NOMO-1 treated with DMSO at 0.1 percent for 48 hours (cell line): ENCODE measurements at regions not wholly inside any gene's neighbourhood (a gene's known extent, or its start where the extent isn't known, plus 50 kb on each side); places are given as distances from the start of the nearest gene placed in this dataset.

Experiments
- DNase-seq: peaks from one replicate; lab custom pipeline; 2025; ENCODE audit not compliant: unreplicated experiment; lab: John Stamatoyannopoulos, UW

DNA sequence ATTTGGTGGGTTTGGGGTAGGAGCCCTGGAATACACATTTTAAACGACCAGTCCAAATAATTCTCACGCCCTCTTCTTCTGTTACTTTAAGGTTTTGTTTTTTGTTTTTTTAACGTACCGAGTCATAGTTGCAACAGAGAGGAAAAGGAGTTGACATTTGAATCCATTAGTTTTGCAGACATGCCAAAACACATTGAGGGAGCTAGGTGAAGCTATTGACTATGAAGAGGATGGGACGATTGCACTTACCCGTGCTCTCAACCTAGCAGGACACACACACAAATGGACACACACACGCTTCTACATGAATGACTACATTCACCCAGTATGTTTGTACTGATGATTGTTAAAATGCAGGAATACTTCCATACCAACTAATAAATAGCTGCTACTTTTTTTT, 54.3 kb upstream of the CIT start:
- DNase-seq: no peak

DNA sequence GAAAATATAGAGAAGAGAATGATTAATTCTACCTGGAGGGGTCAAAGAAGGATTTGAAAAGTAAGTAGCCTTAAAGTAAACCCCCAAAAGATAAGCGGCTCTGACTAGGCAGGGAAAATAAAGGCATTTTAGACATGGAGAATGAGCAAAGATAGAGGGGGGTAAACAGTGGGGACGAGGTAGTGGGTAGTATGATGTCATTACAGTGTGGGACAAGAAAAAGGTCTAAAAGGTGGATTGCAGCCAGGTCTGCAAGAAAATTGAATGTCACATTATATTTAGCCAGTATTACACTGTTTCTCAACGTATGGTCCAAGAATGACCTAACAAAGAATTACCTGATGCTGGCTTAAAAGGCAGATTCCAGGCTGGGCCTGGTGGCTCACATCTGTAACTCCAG, 55.8 kb upstream of the CIT start:
- DNase-seq: no peak

DNA sequence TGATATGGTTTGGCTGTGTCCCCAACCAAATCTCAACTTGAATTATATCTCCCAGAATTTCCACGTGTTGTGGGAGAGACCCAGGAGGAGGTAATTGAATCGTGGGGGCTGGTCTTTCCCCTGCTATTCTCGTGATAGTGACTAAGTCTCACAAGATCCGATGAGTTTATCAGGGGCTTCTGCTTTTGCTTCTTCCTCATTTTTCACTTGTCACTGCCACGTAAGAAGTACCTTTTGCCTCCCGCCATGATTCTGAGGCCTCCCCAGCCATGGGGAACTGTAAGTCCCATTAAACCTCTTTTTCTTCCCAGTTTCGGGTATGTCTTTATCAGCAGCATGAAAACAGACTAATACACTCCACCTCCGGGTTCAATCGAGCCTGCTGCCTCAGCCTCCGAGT, 54.3 kb upstream of the BICDL1 start:
- DNase-seq: peak; percentile 30

DNA sequence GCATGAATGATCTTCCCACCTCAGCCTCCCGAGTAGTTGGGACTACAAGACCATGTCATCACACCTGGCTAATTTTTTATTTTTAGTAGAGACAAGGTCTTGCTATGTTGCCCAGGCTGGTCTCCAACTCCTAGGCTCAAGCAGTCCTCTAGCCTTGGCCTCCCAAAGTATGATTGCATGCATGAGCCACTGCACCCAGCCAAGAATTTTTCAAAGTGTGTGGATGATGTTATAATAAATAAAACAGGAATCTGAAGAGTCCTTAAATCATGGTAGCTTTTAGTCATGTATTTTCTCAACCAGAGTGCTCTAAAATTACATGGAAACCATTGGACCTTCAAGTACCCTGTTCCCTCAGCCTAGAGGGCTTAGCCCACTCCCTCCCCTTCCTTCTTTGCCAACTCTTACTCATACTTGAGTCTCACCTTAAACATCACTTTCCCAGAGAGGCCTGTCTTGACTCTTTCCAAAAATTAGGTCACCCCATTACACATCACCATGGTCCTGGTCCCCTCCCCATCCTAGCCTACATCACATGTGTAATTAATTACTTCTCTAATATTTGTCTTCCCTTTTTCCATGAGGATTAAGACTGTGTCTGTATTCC, 52.2 kb upstream of the BICDL1 start:
- no peak for DNase-seq

DNA sequence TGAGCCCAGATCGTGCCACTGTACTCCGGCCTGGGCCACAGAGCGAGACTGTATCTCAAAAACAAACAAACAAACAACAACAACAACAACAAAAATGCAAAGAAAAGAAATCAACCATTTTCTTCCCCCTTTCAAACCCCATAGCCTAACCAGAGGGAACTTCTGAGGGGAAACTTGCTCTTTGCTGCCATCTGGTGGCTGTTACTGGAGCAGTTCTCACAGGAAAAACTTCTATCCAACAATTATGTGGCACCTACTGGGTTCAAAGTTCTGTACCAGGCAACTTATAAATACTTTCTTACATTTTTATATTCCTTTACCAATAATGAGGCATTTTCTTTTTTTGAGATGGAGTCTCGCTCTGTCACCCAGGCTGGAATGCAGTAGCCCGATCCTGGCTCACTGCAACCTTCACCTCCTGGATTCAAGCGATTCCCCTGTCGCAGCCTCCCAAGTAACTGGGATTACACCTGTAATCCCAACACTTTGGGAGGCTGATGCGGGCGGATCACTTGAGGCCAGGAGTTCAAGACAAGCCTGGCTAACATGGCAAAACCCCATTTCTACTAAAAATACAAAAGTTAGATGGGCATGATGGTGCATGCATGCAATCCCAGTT, 50.9 kb upstream of the BICDL1 start:
- DNase-seq: peak; percentile 32
